ENCODE measurements at regions not wholly inside any gene's neighbourhood (a gene's known extent, or its start where the extent isn't known, plus 50 kb on each side); places are given as distances from the start of the nearest gene placed in this dataset.

DNA sequence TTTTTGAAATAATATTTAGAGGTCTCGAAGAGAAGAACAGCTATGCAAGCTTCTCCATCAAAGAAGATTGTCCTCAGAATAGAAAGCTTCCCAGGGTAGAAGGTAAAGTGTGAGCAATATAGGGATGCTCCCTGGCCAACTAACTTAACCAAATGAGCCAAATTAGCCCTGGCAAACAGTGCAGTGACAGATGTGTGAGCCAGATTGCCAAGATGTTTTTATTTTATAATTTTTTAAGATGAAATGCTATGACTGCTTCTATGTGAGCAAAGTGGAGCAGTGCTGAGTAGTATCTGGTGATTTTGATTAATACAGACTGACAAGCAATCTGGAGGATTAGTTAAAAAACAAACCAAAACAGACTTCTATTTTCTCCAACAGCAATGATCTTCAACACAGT is 202.1 kb downstream of the NOVA1 start:
- no peak overlapping the region for H3K4me3 ChIP-seq (replicated peaks in 1 of 2; ENCODE audit: low read depth in 2 of 2, low read length in 2 of 2)
- no peak for DNase-seq (ENCODE audit: low read depth in 2 of 2)

DNA sequence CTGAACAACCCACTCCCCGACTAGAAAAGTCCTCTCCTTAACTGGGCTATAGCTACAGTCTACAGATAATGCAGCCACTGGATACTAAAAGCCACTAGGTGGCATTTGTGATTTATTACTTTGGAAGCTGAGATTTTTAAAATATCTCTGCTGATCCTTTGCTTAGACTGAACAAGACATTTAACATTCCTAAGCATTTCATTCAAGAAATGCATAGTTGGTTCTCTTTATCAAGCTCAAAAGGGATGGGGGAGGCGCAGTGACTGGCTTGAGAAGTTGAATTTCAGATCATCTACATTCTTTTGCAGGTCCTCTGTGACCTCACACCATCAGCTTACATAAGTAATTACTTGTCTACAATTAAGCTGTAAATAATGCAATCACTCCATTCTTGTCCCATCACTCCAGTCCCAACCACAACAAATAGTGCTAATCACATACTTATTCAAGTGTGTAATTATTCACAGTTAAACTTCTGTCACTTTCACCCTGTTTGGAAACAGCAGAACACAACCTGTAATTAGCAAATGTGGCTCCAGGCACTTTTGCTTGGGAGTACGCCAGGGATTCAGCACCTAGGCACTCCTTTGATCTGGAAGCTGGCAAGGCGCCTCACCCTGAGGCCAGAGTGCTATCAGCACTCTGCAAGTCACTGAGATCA is 203.6 kb downstream of the NOVA1 start:
- TF ChIP-seq, protein P1, sequence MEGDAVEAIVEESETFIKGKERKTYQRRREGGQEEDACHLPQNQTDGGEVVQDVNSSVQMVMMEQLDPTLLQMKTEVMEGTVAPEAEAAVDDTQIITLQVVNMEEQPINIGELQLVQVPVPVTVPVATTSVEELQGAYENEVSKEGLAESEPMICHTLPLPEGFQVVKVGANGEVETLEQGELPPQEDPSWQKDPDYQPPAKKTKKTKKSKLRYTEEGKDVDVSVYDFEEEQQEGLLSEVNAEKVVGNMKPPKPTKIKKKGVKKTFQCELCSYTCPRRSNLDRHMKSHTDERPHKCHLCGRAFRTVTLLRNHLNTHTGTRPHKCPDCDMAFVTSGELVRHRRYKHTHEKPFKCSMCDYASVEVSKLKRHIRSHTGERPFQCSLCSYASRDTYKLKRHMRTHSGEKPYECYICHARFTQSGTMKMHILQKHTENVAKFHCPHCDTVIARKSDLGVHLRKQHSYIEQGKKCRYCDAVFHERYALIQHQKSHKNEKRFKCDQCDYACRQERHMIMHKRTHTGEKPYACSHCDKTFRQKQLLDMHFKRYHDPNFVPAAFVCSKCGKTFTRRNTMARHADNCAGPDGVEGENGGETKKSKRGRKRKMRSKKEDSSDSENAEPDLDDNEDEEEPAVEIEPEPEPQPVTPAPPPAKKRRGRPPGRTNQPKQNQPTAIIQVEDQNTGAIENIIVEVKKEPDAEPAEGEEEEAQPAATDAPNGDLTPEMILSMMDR (IDR thresholded peaks at IDR 0.05; ENCODE audit: low read depth, low read length), result peak; percentile 42
- peak; percentile 39 to 64 for DNase-seq (ENCODE audit: low read depth in 2 of 2)
- H3K4me3 ChIP-seq (replicated peaks in 1 of 2; ENCODE audit: low read depth in 2 of 2, low read length in 2 of 2), result no peak overlapping the region

More for the DNA sequence above, 202.1 kb downstream of the NOVA1 start:
- TF ChIP-seq, protein P1 (IDR thresholded peaks at IDR 0.05; ENCODE audit: low read depth, low read length), result no peak

DNA sequence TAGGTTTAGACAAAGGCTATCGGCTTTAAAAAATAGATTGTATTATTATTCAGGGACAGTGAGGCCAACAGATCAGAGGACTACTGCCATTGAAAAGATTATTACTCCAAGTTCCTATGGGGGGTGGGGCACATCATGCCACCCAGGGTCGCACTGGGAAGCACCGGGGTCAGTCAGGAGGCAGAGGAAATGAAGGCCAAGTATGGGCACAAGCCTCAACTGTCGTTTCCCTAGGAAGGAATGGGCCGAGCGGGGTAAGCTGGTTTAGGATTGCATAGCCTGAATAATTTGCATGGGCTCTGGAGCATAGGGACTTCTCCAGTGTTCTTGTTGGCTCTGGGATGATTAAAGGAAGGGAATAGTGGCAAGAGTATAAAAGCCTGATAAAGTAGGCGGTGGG is 205.3 kb downstream of the NOVA1 start:
- H3K4me3 ChIP-seq (replicated peaks in 1 of 2; ENCODE audit: low read depth in 2 of 2, low read length in 2 of 2), result no peak overlapping the region
- TF ChIP-seq, protein P1 (IDR thresholded peaks at IDR 0.05; ENCODE audit: low read depth, low read length), result no peak
- DNase-seq (ENCODE audit: low read depth in 2 of 2), result no peak

DNA sequence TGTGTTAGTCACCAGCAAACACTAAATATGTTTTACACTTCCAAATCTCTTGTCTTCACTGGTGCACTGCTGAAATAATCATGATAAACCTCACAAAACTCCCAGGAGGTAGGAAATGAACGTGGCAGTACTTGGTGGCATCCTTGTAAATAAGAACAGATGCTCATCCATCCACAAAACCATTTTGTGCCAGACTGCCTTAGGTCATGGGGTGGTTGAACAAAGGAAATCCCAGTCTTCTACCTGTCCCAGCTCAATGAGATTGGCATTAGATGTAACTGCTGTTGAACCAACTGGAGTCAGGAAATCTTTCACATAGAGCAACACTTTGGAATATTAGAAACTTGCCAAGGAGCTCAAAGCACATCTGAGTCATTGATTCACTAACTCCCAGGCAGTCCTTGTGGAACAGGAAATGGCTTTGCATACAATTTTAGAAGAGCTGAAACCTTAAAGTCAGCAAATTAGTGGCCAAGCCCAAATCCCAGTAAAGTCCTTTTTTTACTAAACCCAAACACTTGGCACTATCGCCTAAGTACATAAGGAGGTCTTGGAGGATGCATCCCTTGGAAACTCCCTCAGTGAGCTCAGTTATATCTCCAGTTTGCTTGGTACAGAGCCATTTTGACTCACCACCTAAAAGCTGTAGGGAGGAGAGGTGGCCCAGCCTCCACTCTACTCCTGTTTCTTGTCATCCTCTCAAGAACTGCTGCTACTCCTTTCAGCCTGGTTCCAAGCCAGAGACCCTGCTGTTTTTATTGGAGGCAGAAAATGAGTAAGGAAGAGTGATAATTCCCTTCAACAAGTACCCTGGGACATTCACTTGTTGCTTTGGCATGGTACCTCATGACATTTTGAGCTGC is 208.0 kb downstream of the NOVA1 start:
- peak; percentile 60 to 82 for DNase-seq (ENCODE audit: low read depth in 2 of 2)
- H3K4me3 ChIP-seq (replicated peaks in 1 of 2; ENCODE audit: low read depth in 2 of 2, low read length in 2 of 2), result no peak overlapping the region
- TF ChIP-seq, protein P1 (IDR thresholded peaks at IDR 0.05; ENCODE audit: low read depth, low read length), result no peak

DNA sequence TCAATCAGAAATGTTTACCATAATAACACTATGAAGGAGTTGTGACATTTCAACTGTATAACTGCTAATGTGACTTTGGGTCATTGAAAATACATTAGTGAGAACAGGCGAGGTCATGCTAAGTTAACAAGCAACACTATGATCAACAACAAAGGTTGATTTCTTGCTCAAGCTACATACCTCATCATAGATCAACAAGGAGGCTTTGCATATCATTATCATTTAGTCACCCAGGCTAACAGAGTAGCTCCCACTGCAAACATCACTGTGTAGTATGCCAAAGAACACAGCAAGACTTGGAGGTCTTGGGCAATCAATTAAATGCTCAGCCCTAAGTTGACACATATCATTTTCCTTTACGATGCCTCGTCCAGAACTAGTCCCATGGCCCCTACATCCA is 212.5 kb downstream of the NOVA1 start:
- H3K4me3 ChIP-seq (replicated peaks in 1 of 2; ENCODE audit: low read depth in 2 of 2, low read length in 2 of 2), result no peak overlapping the region
- TF ChIP-seq, protein P1 (IDR thresholded peaks at IDR 0.05; ENCODE audit: low read depth, low read length), result no peak
- DNase-seq (ENCODE audit: low read depth in 2 of 2), result no peak

DNA sequence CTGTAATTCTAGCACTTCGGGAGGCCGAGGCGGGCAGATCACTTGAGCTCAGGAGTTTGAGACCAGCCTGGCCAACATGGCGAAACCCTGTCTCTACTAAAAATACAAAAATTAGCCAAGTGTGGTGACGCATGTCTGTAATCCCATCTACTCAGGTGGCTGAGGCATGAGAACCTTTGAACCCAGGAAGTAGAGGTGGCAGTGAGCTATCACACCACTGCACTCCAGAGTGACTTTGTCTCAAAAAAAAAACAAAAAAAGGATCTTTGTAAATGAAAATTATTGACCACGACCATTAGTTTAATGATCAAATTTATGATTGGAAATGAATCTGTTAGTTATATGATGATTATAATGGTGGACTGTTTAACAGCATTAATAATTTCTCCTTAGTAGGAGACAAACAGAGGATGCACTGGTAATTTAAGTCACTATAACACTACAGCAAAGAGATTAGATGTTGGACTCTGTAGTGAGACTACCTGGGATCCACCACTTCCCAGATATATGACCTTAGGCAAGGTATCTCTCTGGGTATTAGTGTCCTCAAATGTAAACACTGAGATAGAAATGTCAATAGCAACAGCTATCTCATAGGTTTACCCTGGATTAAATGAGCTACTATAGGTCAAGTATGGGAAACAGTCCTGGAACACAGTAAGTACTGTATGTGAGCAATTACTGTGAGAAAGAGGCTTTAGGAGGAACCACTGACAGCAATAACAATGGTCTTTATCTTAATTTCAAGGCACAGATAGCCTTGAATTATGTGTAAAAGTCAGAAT is 214.7 kb downstream of the NOVA1 start:
- H3K4me3 ChIP-seq (replicated peaks in 1 of 2; ENCODE audit: low read depth in 2 of 2, low read length in 2 of 2), result no peak overlapping the region
- no peak for DNase-seq (ENCODE audit: low read depth in 2 of 2)
- TF ChIP-seq, protein P1 (IDR thresholded peaks at IDR 0.05; ENCODE audit: low read depth, low read length), result no peak

All from cardiac fibroblast (primary cell).